ENCODE measurements at regions not wholly inside any gene's neighbourhood (a gene's known extent, or its start where the extent isn't known, plus 50 kb on each side); places are given as distances from the start of the nearest gene placed in this dataset.

GRCh38 chr1:184826001-184826400 is 71.3 kb upstream of the EDEM3 start:
- Histone ChIP-seq H4K20me1 (ENCODE audit: insufficient read depth, low read length) (no peaks in the 10 kb centered on the region), H3K9ac (ENCODE audit: insufficient read depth, low read depth, low read length) (no peak overlapping the region), H3K79me2 (ENCODE audit: insufficient read depth, low read length) (no peaks in the 10 kb centered on the region), H2AFZ (ENCODE audit: low read length) (no peak overlapping the region), H3K4me1 (ENCODE audit: insufficient read depth, low read length) (no peaks in the 10 kb centered on the region), H3K9me3 (ENCODE audit: low read length) (no peaks in the 10 kb centered on the region), H3K27me3 (ENCODE audit: control insufficient read depth in 1 of 2, insufficient read depth in 2 of 2, low read length in 2 of 2) (peaks cover 2 to 12% of the 10 kb centered on the region in 2 experiments; a peak in 2 of 5 replicates), H3K36me3 (replicated peaks in 1 of 2; ENCODE audit: control insufficient read depth in 1 of 2, insufficient read depth in 2 of 2, low read length in 2 of 2) (no peaks in the 10 kb centered on the region), H3K4me2 (ENCODE audit: low read depth, low read length) (no peak overlapping the region), H3K27ac (ENCODE audit: extremely low read length, insufficient read depth, low read length) (no peak overlapping the region), H3K4me3 (replicated peaks in 1 of 3; ENCODE audit: insufficient read depth in 1 of 3, low read depth in 2 of 3, low read length in 3 of 3) (no peak overlapping the region)
- POLR2A ChIA-PET: no interaction called here
- CTCF ChIA-PET (ENCODE audit: low intra/inter-chr PET ratio, low total read pairs): no interaction called here
- FAIRE-seq (no peak), ATAC-seq (no peak), DNase-seq (ENCODE audit: low spot score) (no peak)
- WGBS (ENCODE audit: low lambda C conversion rate): 4% methylated on average over 4 of the region's 5 CpGs
- no TSS peak for BruUV-seq (replicated peaks)
- in situ Hi-C loops (cut with HindIII; ENCODE audit: extremely low pct_ligation_motif_present, low pct_unique_long_range_greater_than_20kb) (no loop called here), intact Hi-C loops (cut with micrococcal nuclease; ENCODE audit: unreplicated experiment) (no loop called here)
- no peak for TF ChIP-seq ZNF569 (CRISPR knock-in tag; IDR thresholded peaks at IDR 0.05; ENCODE audit: borderline replicate concordance)
- no peak for TF ChIP-seq DZIP1 (CRISPR knock-in tag; IDR thresholded peaks at IDR 0.05)
- no peak for TF ChIP-seq ZNF552 (CRISPR knock-in tag; IDR thresholded peaks at IDR 0.05; ENCODE audit: borderline replicate concordance)
- no peak for TF ChIP-seq TERF1 (CRISPR knock-in tag; IDR thresholded peaks at IDR 0.05)
- no peak for TF ChIP-seq ZFP62 (CRISPR knock-in tag; IDR thresholded peaks at IDR 0.05)
- TF ChIP-seq ZNF253 (CRISPR knock-in tag; IDR thresholded peaks at IDR 0.05; ENCODE audit: borderline replicate concordance): no peak
- no peak for TF ChIP-seq ZNF766 (CRISPR knock-in tag; IDR thresholded peaks at IDR 0.05; ENCODE audit: borderline replicate concordance)
- TF ChIP-seq KDM6A (CRISPR knock-in tag; IDR thresholded peaks at IDR 0.05; ENCODE audit: low read depth): no peak
- no peak for TF ChIP-seq ZBTB46 (CRISPR knock-in tag; IDR thresholded peaks at IDR 0.05; ENCODE audit: borderline replicate concordance)
- TF ChIP-seq REPIN1 (CRISPR knock-in tag; IDR thresholded peaks at IDR 0.05; ENCODE audit: borderline replicate concordance, low read depth): no peak
- no peak for TF ChIP-seq ZGPAT (CRISPR knock-in tag; IDR thresholded peaks at IDR 0.05)
- no peak for TF ChIP-seq HMGXB4 (CRISPR knock-in tag; IDR thresholded peaks at IDR 0.05; ENCODE audit: borderline replicate concordance in 1 of 2, low read depth in 1 of 2)
- no peak for TF ChIP-seq ZNF550 (CRISPR knock-in tag; IDR thresholded peaks at IDR 0.05; ENCODE audit: borderline replicate concordance)
- TF ChIP-seq ZNF513 (CRISPR knock-in tag; conservative IDR thresholded peaks at IDR 0.05): no peak
